ENCODE measurements at regions not wholly inside any gene's neighbourhood (a gene's known extent, or its start where the extent isn't known, plus 50 kb on each side); places are given as distances from the start of the nearest gene placed in this dataset.

DNA sequence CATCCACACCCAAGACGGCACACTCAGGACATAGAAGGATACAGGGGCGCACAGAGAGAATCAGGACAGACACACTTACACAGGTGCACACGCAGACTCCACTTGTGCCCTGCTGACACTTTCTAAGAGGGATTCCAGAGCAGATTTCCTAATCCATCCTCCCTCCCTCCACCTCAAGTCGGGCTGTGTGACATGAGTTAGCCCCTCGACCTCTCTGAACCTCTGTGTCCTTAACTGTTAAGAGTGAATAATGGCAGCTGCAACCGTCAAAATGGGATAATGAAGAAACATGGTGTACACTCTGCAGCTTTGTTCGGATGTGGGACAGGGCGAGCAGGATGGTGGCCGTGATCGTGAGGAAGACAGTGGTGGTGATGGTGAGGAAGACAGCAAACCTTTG, 100.1 kb downstream of the CPN2 start:
- DNase-seq (ENCODE audit: low read depth in 1 of 2, low spot score in 1 of 2): no peak
- no peaks in the 10 kb centered on the region for H3K27me3 ChIP-seq (ENCODE audit: insufficient read depth, poor library complexity, severe bottlenecking)
- no peak for TF ChIP-seq SPI1 (IDR thresholded peaks at IDR 0.05; ENCODE audit: borderline replicate concordance, low read depth)
- no peak for TF ChIP-seq GABPA (IDR thresholded peaks at IDR 0.05; ENCODE audit: low read depth)
- TF ChIP-seq, protein P1, sequence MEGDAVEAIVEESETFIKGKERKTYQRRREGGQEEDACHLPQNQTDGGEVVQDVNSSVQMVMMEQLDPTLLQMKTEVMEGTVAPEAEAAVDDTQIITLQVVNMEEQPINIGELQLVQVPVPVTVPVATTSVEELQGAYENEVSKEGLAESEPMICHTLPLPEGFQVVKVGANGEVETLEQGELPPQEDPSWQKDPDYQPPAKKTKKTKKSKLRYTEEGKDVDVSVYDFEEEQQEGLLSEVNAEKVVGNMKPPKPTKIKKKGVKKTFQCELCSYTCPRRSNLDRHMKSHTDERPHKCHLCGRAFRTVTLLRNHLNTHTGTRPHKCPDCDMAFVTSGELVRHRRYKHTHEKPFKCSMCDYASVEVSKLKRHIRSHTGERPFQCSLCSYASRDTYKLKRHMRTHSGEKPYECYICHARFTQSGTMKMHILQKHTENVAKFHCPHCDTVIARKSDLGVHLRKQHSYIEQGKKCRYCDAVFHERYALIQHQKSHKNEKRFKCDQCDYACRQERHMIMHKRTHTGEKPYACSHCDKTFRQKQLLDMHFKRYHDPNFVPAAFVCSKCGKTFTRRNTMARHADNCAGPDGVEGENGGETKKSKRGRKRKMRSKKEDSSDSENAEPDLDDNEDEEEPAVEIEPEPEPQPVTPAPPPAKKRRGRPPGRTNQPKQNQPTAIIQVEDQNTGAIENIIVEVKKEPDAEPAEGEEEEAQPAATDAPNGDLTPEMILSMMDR (IDR thresholded peaks at IDR 0.05; ENCODE audit: insufficient read depth, low read length): no peak
- no peak for TF ChIP-seq REST (IDR thresholded peaks at IDR 0.05; ENCODE audit: insufficient replicate concordance, low read depth)
- TF ChIP-seq POLR2AphosphoS5 (IDR thresholded peaks at IDR 0.05; ENCODE audit: low read depth): no peak
- H3K27ac ChIP-seq (replicated peaks): no peak overlapping the region
- no peak overlapping the region for H3K4me3 ChIP-seq (replicated peaks; ENCODE audit: insufficient read depth, low read length)

DNA sequence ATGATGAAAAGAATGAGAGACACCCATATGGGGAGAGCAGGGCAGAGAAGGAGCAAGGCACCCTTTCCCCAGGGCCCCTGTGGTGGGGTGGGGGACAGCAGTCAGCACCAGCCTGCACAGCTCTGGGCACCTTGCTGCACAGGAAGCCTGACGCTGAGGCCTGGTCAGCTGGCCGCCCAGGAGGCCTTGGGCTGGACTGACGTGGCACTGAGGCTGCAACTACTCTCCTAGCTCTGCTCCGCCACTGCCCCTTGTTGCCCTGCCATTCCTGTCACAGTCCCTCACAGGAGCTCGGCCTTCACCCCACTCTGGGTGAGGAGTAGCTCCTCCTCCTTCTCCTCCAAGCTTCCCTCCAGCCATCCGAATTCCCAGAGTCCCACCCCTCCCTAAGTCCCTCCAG, 99.7 kb downstream of the CPN2 start:
- Histone ChIP-seq H3K27me3 (ENCODE audit: insufficient read depth, poor library complexity, severe bottlenecking) (no peaks in the 10 kb centered on the region), H3K4me3 (replicated peaks; ENCODE audit: insufficient read depth, low read length) (no peak overlapping the region), H3K27ac (replicated peaks) (no peak overlapping the region)
- TF ChIP-seq REST (IDR thresholded peaks at IDR 0.05; ENCODE audit: insufficient replicate concordance, low read depth): no peak
- TF ChIP-seq POLR2AphosphoS5 (IDR thresholded peaks at IDR 0.05; ENCODE audit: low read depth): no peak
- TF ChIP-seq SPI1 (IDR thresholded peaks at IDR 0.05; ENCODE audit: borderline replicate concordance, low read depth): no peak
- TF ChIP-seq GABPA (IDR thresholded peaks at IDR 0.05; ENCODE audit: low read depth): no peak
- TF ChIP-seq, protein P1 (IDR thresholded peaks at IDR 0.05; ENCODE audit: insufficient read depth, low read length): no peak
- DNase-seq (ENCODE audit: low read depth in 1 of 2, low spot score in 1 of 2): no peak

- H3K27me3 ChIP-seq (ENCODE audit: insufficient read depth, poor library complexity, severe bottlenecking): no peaks in the 10 kb centered on the region
- DNase-seq (ENCODE audit: low read depth in 1 of 2, low spot score in 1 of 2): no peak
- TF ChIP-seq, protein P1 (IDR thresholded peaks at IDR 0.05; ENCODE audit: insufficient read depth, low read length): no peak
- no peak for TF ChIP-seq POLR2AphosphoS5 (IDR thresholded peaks at IDR 0.05; ENCODE audit: low read depth)
- no peak for TF ChIP-seq SPI1 (IDR thresholded peaks at IDR 0.05; ENCODE audit: borderline replicate concordance, low read depth)
- TF ChIP-seq REST (IDR thresholded peaks at IDR 0.05; ENCODE audit: insufficient replicate concordance, low read depth): no peak
- TF ChIP-seq GABPA (IDR thresholded peaks at IDR 0.05; ENCODE audit: low read depth): no peak
- H3K27ac ChIP-seq (replicated peaks): no peak overlapping the region
- no peak overlapping the region for H3K4me3 ChIP-seq (replicated peaks; ENCODE audit: insufficient read depth, low read length)
These were observed 99.1 kb downstream of the CPN2 start for GRCh38 chr3:194251891-194252560.

Measured in HL-60 (cell line).